ENCODE measurements at regions not wholly inside any gene's neighbourhood (a gene's known extent, or its start where the extent isn't known, plus 50 kb on each side); places are given as distances from the start of the nearest gene placed in this dataset.

- TF ChIP-seq TEAD4 (IDR thresholded peaks at IDR 0.05) (no peak), TAF1 (IDR thresholded peaks at IDR 0.05; ENCODE audit: low read depth) (no peak), CEBPB (IDR thresholded peaks at IDR 0.05) (no peak)
Measured at GRCh38 chr5:171627936-171628632, 157.5 kb upstream of the SMIM23 start.

- TF ChIP-seq, protein P1, sequence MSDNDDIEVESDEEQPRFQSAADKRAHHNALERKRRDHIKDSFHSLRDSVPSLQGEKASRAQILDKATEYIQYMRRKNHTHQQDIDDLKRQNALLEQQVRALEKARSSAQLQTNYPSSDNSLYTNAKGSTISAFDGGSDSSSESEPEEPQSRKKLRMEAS (IDR thresholded peaks at IDR 0.05), result no peak
- TF ChIP-seq ZBTB7A (IDR thresholded peaks at IDR 0.05; ENCODE audit: low read depth), result no peak
- no peak for TF ChIP-seq REST (IDR thresholded peaks at IDR 0.05; ENCODE audit: low read depth)
- TF ChIP-seq TAF1 (IDR thresholded peaks at IDR 0.05; ENCODE audit: low read depth), result no peak
- TF ChIP-seq FOXM1 (IDR thresholded peaks at IDR 0.05; ENCODE audit: borderline replicate concordance, low read depth), result no peak
- TF ChIP-seq TCF12 (IDR thresholded peaks at IDR 0.05; ENCODE audit: low read depth), result no peak
- TF ChIP-seq EP300 (IDR thresholded peaks at IDR 0.05; ENCODE audit: borderline replicate concordance), result no peak
- no peak for TF ChIP-seq TEAD4 (IDR thresholded peaks at IDR 0.05)
- TF ChIP-seq YY1 (IDR thresholded peaks at IDR 0.05; ENCODE audit: low read depth), result no peak
- no peak for TF ChIP-seq CREB1 (IDR thresholded peaks at IDR 0.05; ENCODE audit: low read depth)
- no peak for TF ChIP-seq NFIC (IDR thresholded peaks at IDR 0.05)
- TF ChIP-seq CEBPB (IDR thresholded peaks at IDR 0.05), result no peak
- TF ChIP-seq USF1 (IDR thresholded peaks at IDR 0.05), result no peak
- no peak for TF ChIP-seq RAD21 (IDR thresholded peaks at IDR 0.05; ENCODE audit: low read depth)
Measured at GRCh38 chr5:171628633-171628974, 157.0 kb upstream of the SMIM23 start.

DNA sequence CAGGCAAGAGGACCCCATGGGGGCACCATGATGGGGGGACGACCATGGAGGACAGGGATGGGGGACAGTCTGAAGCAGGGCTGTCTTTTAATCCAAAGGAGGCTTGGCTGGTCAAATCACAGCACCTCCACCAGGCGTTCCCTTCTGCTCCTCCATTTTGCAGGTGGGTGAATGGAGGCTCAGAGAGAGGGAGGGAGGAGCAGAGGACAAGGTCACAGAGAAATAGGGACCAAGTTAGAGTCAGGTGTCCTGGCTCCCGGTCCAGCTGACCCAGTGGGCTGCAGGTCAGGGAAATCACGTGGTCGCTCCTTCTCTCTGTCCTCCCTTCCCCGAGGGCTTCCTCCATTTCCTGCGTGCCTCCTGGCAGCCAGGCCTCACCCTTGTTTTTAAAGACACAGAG lies 156.4 kb upstream of the SMIM23 start:
- TF ChIP-seq, protein P1 (IDR thresholded peaks at IDR 0.05), result no peak
- TF ChIP-seq TCF12 (IDR thresholded peaks at IDR 0.05; ENCODE audit: low read depth), result no peak
- no peak for TF ChIP-seq EGR1 (IDR thresholded peaks at IDR 0.05)
- no peak for TF ChIP-seq FOXM1 (IDR thresholded peaks at IDR 0.05; ENCODE audit: borderline replicate concordance, low read depth)
- TF ChIP-seq CREB1 (IDR thresholded peaks at IDR 0.05; ENCODE audit: low read depth), result no peak
- no peak for TF ChIP-seq NFIC (IDR thresholded peaks at IDR 0.05)
- no peak for TF ChIP-seq REST (IDR thresholded peaks at IDR 0.05; ENCODE audit: low read depth)
- TF ChIP-seq TEAD4 (IDR thresholded peaks at IDR 0.05), result no peak
- no peak for TF ChIP-seq USF1 (IDR thresholded peaks at IDR 0.05)

- TF ChIP-seq USF1 (IDR thresholded peaks at IDR 0.05) (no peak), RAD21 (IDR thresholded peaks at IDR 0.05; ENCODE audit: low read depth) (peak; percentile 86), NFIC (IDR thresholded peaks at IDR 0.05) (no peak), TCF12 (IDR thresholded peaks at IDR 0.05; ENCODE audit: low read depth) (no peak), FOXM1 (IDR thresholded peaks at IDR 0.05; ENCODE audit: borderline replicate concordance, low read depth) (no peak), YY1 (IDR thresholded peaks at IDR 0.05; ENCODE audit: low read depth) (0 out of 2 replicates have a peak, but pooled peaks have one; percentile 12)
- TF ChIP-seq, protein P1 (IDR thresholded peaks at IDR 0.05), result peak; percentile 64; the same call in 1 of the 2 replicates
Measured at GRCh38 chr5:171629628-171630349, 155.8 kb upstream of the SMIM23 start.

GRCh38 chr5:171630350-171631065 lies 155.1 kb upstream of the SMIM23 start:
- TF ChIP-seq TEAD4 (IDR thresholded peaks at IDR 0.05) (no peak), FOXM1 (IDR thresholded peaks at IDR 0.05; ENCODE audit: borderline replicate concordance, low read depth) (no peak), CREB1 (IDR thresholded peaks at IDR 0.05; ENCODE audit: low read depth) (no peak), YY1 (IDR thresholded peaks at IDR 0.05; ENCODE audit: low read depth) (no peak), CEBPB (IDR thresholded peaks at IDR 0.05) (no peak), TCF12 (IDR thresholded peaks at IDR 0.05; ENCODE audit: low read depth) (no peak), EGR1 (IDR thresholded peaks at IDR 0.05) (no peak), REST (IDR thresholded peaks at IDR 0.05; ENCODE audit: low read depth) (no peak), EP300 (IDR thresholded peaks at IDR 0.05; ENCODE audit: borderline replicate concordance) (no peak), RAD21 (IDR thresholded peaks at IDR 0.05; ENCODE audit: low read depth) (no peak), ZBTB7A (IDR thresholded peaks at IDR 0.05; ENCODE audit: low read depth) (no peak), TAF1 (IDR thresholded peaks at IDR 0.05; ENCODE audit: low read depth) (no peak), USF1 (IDR thresholded peaks at IDR 0.05) (no peak), NFIC (IDR thresholded peaks at IDR 0.05) (no peak)
- TF ChIP-seq, protein P1 (IDR thresholded peaks at IDR 0.05), result no peak
